ENCODE measurements at regions not wholly inside any gene's neighbourhood (a gene's known extent, or its start where the extent isn't known, plus 50 kb on each side); places are given as distances from the start of the nearest gene placed in this dataset.
"Not testable (repeated sequence)": the region's sequence is repeated elsewhere in the genome, so short reads cannot be mapped to it uniquely, and the experiment has no call there.

DNA sequence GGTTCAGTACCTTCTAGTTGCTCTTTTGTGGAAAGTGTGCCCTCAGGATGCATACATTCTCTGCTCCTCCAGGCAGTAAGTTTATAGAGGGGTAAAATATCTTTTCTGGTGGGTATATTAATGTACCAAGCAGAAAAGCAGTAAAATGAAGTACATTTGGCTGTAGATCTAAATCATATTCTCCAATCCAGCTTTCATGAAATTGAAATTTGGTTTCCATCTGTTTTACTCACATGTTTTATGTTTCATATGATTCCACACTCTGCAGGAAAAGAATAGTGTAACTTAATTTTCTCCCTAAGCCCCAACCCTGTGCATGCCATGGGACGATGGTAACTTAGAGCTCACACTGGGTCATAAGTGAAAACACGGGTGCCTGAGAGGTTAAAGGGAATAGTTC, 172.3 kb downstream of the AKAIN1 start:
- intact Hi-C loops (cut with DNase I) = no loop called here

DNA sequence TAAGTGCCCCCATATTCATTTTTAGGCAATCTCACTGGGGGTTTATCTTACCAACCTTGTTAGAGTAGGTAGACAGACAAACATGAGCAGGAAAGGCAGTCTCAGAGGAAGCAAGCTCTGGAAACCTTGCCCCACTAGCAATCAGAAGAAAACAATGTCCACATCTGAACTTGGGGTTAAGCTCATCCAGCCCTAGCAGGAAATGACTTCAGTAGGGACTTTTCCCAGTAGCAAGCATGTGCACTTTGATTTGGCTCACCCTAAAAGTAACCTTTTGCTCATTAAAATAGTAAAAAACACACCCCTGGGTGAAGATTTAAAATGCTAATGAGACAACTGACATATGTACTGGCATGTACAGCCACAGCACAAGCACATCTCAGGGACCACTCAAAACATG, 175.5 kb downstream of the AKAIN1 start:
- intact Hi-C loops (cut with DNase I) = no loop called here
- no peak for DNase-seq

More for the DNA sequence above, 172.3 kb downstream of the AKAIN1 start:
- no peak for DNase-seq

DNA sequence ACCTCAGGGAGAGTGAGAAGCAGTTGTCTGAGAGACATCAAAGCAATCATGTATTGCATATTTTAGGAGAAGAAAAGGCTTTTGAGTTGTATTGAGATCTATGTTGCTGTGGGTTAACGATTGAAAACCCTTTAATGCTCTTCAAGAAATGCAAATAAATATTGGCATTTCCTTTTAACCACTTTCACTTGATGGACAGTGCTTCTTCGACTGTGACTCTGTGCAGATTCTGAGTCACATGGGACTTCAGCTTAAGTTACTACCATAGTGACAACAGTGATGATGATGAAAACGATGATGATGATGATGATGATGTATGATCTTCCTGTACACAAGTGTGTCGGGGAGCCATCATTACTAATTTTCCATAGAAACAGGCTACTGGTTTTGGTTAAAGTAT, 181.8 kb downstream of the AKAIN1 start:
- intact Hi-C loops (cut with DNase I) = no loop called here
- no peak for DNase-seq

DNA sequence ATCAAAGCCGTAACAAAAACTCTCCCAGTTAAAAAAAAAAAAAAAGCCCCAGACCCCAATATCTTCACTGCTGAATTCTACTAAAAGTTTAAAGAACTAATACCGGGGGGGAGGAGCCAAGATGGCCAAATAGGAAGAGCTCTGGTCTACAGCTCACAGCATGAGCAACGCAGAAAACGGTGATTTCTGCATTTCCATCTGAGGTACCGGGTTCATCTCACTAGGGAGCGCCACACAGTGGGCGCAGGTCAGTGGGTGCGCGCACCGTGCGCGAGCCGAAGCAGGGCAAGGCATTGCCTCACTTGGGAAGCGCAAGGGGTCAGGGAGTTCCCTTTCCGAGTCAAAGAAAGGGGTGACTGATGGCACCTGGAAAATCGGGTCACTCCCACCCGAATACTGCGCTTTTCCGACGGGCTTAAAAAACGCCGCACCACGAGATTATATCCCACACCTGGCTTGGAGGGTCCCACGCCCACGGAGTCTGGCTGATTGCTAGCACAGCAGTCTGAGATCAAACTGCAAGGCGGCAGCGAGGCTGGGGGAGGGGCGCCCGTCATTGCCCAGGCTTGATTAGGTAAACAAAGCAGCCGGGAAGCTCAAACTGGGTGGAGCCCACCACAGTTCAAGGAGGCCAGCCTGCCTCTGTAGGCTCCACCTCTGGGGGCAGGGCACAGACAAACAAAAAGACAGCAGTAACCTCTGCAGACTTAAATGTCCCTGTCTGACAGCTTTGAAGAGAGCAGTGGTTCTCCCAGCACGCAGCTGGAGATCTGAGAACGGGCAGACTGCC, 192.8 kb downstream of the AKAIN1 start:
- peak in 1 of 10 donors; percentile 30 for DNase-seq
- intact Hi-C loops (cut with DNase I) = not testable (repeated sequence)

DNA sequence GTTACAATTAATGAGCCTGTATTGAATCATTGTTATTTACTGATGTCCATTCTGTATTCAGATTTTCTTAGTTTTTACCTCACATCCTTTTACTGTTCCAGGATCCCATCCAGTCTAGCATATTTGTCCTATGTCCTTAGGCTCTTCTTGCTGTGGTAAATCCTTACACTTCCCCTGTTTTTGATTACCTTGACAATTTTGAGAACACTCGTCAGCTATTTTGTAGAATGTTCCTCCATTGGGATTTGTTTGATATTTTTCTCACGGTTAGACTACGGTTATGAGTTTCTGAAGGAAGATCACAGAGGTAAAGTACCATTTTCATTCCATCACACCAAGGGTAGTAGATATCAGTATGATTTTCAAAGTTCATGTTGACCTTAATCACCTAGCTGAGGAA, 202.3 kb downstream of the AKAIN1 start:
- DNase-seq = no peak
- intact Hi-C loops (cut with DNase I) = no loop called here

DNA sequence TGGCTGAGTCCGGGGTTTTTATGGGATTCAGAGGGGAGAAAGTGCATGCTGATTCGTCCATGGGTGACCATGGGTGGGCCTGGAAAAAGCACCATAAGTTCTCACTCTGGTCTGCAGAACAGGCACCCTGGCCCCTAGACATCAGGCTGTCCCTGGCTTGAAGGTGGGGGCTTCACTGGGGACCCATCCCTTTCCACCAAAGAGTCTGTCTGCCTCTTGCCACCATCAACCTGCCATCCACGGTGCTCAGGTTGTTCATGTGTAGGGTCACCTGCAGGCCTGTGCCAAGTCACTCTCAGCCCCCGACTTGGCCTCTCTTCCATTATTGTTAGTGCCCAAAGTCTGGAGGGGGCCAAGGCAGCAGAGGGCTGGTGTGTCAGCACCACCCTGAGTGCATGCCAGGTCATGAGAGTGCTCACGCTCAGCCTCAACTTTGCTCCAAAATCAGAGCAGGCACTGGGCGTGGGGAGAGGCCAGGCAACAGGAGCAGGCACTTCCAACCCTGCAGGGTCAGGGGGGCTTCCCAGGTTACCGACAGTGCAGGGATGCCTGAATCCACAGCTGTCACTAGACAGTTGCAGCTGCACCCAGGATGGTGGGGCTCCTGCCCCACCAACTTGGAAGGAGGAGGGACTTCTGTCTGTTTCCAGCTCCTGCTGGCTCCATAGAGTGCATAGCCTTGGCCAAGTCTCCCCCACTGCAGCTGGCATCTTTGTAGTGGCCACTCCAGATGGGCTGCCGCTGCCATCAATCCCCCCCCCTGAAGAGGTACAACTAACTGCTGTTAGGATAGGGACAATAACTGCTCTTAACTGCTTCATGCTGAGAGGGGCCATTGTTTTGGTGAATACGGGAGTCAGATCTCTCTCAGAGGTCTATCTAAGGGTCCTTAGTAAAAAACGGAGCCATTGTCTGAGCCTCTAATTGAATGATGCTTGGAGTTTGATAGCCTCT, 209.3 kb downstream of the AKAIN1 start:
- intact Hi-C loops (cut with DNase I) = no loop called here
- DNase-seq = peak in 3 of 10 donors; percentile 54 to 79 (median 64)

DNA sequence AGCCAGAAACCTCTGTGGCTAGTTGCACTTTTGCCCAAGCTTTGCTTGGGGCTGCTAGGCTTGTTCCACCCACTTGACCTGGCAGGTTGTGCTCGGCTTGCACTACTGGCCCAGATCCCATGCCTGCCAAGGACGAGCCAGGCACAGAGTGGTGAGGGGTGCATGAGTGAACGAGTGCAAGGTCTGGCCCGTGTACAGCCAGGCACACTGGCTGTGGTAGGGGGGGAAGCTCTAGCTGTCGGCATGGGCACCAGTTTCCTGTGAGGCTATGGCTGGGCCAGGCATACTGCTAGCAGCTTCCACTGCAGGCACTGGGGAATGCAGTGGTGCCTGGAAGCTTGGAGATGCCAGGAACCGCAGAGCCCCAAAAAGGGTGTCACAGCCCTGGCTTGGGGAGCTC, 210.4 kb downstream of the AKAIN1 start:
- peak in 1 of 10 donors; percentile 45 for DNase-seq
- intact Hi-C loops (cut with DNase I) = no loop called here

DNA sequence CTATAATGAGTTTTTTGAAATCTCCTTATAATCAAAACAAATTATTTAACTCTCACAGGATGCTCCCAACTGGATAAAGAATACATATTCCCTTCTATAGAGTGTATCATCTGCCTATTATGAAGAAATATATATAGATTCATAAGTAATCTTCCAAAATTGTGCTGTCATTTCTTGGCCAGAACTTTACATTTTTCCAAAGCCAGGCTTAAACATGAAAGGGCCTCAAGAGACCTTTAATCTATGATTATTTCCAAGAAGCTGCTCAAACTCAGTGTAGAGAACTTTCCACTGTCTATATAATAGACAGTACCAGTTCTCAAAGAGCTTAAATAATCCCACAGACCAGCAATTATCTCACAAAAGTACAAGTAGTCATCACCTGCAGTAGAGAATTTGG, 211.0 kb downstream of the AKAIN1 start:
- DNase-seq = no peak
- intact Hi-C loops (cut with DNase I) = no loop called here

DNA sequence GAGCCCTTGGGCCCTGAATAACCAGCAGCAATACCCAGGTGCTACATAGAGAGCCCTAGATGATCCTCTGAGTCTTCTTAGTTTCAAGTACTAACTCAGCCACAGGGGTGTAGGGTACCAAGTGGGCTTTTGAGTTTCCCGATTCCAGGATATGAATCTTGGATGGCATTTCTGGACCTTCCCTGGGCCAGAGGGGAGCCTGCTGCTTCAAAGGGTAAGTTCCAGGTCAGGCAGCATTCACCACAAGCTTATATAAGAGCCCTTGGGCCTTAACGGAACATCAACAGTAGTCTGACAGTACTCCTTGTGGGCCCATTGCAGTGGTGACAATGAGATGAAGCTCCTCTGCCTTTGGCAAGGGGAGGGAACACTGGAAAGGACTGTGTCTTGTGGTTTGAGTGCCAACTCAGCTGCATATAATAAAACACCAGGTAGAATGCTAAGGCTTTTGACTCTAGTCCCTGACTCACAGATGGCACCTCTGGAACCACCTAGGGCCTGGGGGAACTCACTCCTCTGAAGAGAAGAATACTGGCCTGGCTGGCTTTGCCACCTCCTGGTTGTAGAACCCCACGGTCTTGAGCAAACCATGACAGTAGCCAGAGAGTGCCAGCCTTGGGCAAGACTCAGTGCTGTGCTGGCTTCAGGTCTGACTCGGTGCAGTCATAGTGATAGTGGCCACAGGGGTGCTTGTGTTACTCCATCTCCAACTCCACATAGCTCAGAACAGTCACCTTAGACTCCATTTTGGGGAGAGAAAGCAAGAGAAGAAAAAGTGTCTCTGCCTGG, 235.7 kb downstream of the AKAIN1 start:
- intact Hi-C loops (cut with DNase I) = no loop called here
- peak in 1 of 10 donors; percentile 51 for DNase-seq

DNA sequence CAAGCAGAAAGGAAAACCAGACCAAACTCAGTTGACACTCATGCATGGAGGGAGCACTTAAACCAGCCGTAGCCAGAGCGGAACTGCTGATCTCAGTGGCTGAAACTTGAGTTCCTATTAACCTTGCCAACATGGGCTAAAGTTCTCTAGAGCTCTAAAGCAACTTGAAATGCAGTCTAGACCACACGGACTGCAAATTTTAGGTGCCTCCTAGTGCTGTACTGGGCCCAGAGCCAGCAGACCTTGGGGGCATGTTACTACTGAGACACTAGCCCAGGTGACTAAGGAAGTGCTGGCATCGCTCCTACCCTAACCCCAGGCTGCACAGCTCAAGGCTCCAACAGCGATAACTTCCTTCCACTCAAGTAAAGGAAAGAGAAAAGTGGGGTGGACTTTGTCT, 236.5 kb downstream of the AKAIN1 start:
- intact Hi-C loops (cut with DNase I) = no loop called here
- DNase-seq = peak in 1 of 10 donors; percentile 27

DNA sequence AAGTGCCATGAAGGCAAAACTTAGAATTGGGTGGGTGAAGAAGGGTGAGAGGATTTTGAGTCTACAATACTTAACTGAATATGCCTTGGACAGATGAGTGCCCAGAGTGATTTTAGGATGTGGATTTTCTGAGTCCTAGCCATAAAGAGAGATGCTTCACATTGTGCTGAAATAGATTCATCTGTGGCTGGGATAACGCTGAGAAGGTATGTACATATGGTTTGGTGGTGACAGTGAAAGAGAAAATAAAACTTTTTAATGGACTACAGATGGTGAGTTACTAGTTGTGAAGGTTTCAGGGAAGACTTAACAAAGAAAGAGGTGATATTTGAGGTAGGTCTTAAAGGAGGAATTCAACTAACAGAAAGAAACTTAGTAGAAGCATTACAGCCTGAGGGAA, 265.8 kb downstream of the AKAIN1 start:
- intact Hi-C loops (cut with DNase I) = no loop called here
- DNase-seq = no peak

DNA sequence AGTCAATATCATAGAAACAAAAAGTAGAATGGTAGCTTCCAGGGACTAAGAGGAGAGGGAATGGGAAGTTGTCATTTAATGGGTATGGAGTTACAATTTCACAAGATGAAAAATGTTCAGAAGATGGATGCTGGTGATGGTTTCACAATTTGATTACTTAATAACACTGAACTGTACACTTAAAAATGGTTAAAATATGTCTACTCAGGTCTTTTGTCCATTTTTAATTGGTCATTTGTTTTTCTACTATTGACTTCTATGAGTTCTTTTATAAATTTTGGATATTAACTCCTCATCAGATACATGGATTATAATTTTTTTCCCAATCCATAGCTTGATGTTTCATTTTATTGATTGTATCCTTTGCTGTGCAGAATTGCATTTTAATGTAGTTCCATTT, 275.5 kb downstream of the AKAIN1 start:
- intact Hi-C loops (cut with DNase I) = no loop called here
- no peak for DNase-seq

DNA sequence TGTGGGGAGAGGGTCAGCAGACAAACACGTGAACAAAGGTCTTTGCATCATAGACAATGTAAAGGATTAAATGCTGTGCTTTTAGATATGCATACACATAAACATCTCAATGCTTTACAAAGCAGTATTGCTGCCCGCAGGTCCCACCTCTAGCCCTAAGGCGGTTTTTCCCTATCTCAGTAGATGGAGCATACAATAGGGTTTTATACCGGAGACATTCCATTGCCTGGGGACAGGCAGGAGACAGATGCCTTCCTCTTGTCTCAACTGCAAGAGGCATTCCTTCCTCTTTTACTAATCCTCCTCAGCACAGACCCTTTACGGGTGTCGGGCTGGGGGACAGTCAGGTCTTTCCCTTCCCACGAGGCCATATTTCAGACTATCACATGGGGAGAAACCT, 279.5 kb downstream of the AKAIN1 start:
- intact Hi-C loops (cut with DNase I); DNase-seq: not testable (repeated sequence)

DNA sequence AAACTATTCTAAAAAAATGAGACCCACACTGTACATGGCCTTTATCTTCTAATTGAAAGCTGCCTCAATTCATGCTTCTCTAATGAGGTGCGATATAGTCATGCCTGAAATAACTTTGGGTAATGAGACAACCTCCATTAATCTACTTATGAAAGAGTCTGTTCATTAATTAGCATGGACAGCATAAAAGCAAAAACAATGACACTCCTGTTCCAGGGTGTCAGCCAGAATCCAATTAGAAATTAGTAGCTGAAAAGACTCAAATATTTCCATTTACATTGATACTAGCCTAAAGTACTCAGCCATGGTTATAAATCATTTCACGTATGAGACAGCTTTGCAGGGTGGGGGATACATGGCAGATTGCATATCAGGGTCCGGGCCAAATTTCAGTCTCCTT, 288.7 kb downstream of the AKAIN1 start:
- intact Hi-C loops (cut with DNase I) = no loop called here
- no peak for DNase-seq

DNA sequence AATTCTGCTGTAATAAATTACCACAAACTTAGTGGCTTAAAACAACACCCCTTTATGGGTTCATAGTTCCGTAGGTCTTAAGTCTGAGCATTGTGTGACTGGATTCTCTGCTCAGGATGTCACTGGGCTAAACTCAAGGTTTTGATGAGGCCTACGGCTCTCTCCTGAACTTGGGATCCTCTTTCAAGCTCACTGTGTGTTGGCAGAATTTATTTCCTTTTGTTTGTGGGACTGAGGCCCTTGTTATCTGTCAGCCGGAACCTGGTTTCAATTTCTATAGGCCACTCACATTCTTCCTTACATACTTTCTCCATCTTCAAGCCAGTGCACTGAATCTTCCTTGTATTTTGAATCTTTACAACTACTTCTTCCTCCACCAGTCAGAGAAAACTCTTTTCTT, 290.2 kb downstream of the AKAIN1 start:
- intact Hi-C loops (cut with DNase I) = no loop called here
- no peak for DNase-seq

DNA sequence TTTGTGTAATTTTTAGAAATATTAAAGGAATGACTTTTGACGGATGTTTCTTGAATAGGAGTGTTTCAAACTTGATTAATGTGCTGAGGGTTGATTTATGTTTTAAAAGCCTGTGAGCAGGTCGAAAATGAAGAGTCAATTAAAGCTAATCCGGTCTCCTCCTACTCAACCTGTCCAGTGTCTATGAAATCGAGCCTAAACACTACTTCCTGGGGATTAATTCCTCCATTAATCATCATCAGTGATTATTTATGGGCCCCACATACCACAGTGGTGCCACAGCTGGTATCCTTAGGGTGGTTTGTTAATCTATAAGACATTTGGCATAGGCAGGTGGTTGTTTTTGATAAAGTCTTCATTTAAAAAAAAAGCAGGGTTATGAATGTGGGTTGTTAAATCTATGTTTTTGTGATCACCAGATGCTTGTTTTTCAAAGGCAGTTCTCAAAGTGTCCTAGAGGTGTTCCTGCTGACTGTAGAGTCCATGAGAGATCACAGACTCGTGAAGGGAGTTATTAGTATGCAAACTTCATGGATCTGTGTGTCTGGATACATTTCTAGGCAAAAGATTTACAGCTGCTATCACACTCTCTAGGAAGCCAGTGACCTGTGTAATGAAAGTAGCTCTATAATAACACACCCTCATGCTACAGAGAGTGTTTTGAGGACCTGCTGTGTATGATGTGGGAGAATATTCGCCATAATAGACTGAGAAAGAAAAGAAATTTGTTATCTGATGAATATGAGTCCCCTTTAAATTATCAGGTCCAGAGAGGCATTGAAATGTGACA, 308.6 kb downstream of the AKAIN1 start:
- intact Hi-C loops (cut with DNase I) = no loop called here

DNA sequence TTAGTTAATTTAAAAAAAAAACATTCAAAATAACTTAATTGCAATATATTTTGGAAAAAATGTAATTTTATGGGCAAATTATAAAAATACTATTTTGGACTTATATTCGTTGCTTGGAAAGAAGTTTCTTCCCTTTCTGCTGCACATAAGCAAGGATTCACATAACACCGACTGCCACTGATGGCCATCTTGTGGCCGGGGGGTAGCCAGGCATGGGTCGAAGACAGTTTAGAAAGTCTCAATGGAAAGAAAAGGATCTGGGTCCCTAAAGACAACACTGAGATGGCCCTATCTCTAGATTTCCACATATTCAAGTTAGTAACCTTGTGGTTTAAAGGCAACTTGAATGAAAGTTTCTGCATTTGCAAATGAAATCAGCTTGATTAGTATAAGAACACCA, 318.6 kb downstream of the AKAIN1 start:
- DNase-seq = no peak
- intact Hi-C loops (cut with DNase I) = no loop called here

More for the DNA sequence above, 308.6 kb downstream of the AKAIN1 start:
- DNase-seq = no peak

DNA sequence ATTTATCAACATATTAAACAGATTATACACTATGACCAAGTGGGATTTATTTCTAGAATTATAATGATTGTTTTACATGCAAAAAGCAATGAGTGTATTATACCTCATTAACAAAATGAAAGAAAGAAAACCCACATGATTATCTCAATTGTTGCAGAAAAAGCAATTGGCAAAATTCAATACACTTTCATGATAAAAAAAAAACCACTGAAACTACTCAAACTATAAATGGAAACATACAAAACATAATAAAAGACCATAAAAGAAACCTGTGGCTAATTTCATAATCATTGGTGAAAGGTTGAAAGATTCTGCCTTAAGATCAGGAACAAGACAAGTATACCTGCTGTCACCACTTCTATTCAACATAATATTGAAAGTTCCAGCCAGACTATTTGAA, 325.9 kb downstream of the AKAIN1 start:
- intact Hi-C loops (cut with DNase I) = no loop called here
- no peak for DNase-seq

DNA sequence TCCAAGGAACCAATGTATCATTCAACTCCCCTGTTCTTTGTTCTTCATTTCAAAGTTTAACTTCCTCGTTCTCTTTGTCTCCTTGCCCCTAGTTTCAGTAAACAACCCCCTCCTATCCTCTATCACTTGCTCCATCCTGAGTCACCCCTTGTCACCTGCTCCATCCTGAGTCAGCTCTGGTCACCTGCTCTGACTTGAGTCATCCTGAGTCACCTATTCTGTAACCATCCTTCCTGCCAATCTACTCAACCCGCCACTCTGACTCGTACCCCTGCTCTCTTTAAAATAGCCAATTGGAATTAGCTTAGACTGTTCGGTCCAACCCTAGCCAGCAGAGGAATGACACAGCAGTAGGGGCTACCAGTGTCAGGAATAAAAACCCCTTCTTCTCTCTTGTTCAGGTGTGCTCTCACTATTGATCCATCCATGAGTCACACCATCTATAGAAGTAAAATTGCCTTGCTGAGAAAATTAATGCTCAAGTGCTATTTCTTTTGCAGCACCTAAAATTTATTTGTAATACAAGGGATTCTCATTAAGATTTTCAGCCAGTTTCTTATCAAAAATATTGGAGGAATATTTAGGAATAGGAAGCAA, 326.8 kb downstream of the AKAIN1 start:
- DNase-seq = no peak
- intact Hi-C loops (cut with DNase I) = no loop called here

DNA sequence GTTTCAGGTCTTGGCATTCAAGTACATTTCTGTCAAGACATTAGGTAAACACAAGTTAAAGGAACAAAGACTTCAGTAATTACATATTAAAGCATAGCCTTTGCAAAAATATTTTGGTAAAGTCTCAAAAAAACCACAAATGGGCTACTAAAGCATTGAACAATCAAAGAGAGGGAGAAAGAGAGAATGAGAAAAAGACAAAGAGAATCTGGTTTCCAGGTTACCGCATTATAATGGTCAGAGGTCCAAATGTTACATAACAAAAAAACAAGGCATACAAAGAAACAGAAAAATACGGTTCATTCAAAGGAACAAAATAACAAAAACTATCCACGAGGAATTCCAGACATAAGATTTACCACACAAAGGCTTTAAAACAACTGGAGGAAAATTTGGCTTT, 327.9 kb downstream of the AKAIN1 start:
- DNase-seq = no peak
- intact Hi-C loops (cut with DNase I) = no loop called here
